Activated CD4-positive, alpha-beta T cell treated with anti-CD3 and anti-CD28 coated beads, Interleukin-2, amount 10 ng/mL, durations not matched to agents 24 days and 14 days (primary cell): ENCODE measurements at regions not wholly inside any gene's neighbourhood (a gene's known extent, or its start where the extent isn't known, plus 50 kb on each side); places are given as distances from the start of the nearest gene placed in this dataset.

ENCODE experiments used
- DNase-seq: peaks from one replicate; pipeline ENCODE4 v3.0.0; 2022
- H3K27ac Mint-ChIP-seq: one replicate; pipeline ENCODE4 v1.8.0; 2022; ENCODE audit warnings: mild to moderate bottlenecking, mixed read lengths
- H3K27me3 Mint-ChIP-seq: one replicate; pipeline ENCODE4 v1.8.0; 2022; ENCODE audit warnings: mixed read lengths
- H3K36me3 Mint-ChIP-seq: one replicate; pipeline ENCODE4 v1.8.0; 2022; ENCODE audit warnings: low read depth, mild to moderate bottlenecking, mixed read lengths
- H3K4me1 Mint-ChIP-seq: one replicate; pipeline ENCODE4 v1.8.0; 2021; ENCODE audit warnings: mixed read lengths
- H3K4me3 Mint-ChIP-seq: one replicate; pipeline ENCODE4 v1.8.0; 2022; ENCODE audit warnings: mild to moderate bottlenecking, moderate library complexity, mixed read lengths
- H3K9me3 Mint-ChIP-seq: one replicate; pipeline ENCODE4 v1.8.0; 2021; ENCODE audit warnings: mixed read lengths
- intact Hi-C: fragments of 100-400 bp; cut with micrococcal nuclease; formaldehyde crosslinking; loops from one replicate; pipeline ENCODE4 v1.15.1; 2023

DNA sequence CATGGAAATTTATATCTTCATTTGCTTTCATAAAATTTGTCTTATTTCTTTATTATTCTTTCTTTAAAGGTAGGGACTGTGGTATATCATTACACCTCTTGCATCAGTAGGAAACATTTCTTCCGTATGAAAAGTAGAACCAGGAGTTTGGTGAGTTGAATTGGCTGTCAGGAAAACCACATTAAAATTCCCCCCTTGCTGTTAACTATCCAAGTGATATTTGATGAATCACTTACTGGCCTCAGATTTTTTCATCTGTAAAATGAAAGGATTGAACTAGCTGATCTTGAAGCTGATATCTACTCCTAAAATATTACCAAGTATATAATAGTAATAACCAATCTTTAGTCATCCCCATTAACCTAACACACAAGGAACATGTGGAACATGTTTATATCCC, 460.9 kb downstream of the GJA1 start:
- no peaks in the 10 kb centered on the region for H3K36me3 Mint-ChIP-seq
- H3K9me3 Mint-ChIP-seq: no peaks in the 10 kb centered on the region
- no peak for DNase-seq
- no peak overlapping the region for H3K27ac Mint-ChIP-seq
- intact Hi-C loops: no loop called here
- no peaks in the 10 kb centered on the region for H3K4me1 Mint-ChIP-seq
- H3K27me3 Mint-ChIP-seq: no peaks in the 10 kb centered on the region
- H3K4me3 Mint-ChIP-seq: no peak overlapping the region

DNA sequence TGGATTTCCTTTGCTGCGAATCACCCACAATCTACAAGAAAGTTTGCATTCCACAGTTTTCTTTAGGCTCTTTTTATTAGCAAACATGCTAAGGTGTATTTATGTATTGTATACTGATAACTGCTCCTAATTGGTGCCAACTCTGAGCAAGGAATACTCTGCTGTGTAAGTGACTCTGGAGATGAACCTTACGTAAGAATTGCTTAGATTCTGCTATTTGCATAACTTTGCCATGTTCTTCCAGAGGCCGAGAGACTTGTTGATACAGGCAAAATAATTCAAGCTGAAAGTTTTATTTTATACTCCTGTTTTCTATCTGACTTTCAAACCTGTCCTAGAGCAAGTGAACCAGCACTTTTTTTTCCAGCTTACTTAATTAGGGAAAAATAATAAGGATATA, 461.3 kb downstream of the GJA1 start:
- no peak for DNase-seq
- Mint-ChIP-seq H3K4me1 (no peaks in the 10 kb centered on the region), H3K27me3 (no peaks in the 10 kb centered on the region), H3K36me3 (no peaks in the 10 kb centered on the region), H3K4me3 (no peak overlapping the region), H3K9me3 (no peaks in the 10 kb centered on the region), H3K27ac (no peak overlapping the region)
- intact Hi-C loops: no loop called here

DNA sequence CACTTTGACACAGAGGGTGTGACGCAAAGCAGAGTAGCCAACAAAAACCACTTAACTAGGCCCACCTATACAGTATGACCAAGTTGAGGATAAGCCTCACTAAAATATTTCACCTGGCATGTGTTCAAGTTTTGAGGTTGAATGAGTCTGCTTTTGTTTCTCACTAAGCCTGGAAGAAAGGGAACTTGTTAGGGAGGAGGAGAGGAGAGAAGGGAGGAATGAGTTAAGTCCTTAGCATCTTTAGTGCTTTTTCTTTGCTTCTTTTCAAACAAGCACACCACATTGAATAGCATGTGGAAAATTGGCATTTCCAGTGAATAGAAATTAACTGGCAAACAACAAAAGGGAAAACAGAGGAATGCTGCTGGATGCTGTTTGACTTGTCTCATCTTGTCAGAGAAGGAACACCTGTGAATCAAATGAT, 461.9 kb downstream of the GJA1 start:
- Mint-ChIP-seq H3K27me3 (no peaks in the 10 kb centered on the region), H3K9me3 (no peaks in the 10 kb centered on the region), H3K27ac (no peak overlapping the region), H3K4me1 (no peaks in the 10 kb centered on the region), H3K4me3 (no peak overlapping the region), H3K36me3 (no peaks in the 10 kb centered on the region)
- no peak for DNase-seq
- intact Hi-C loops: no loop called here

DNA sequence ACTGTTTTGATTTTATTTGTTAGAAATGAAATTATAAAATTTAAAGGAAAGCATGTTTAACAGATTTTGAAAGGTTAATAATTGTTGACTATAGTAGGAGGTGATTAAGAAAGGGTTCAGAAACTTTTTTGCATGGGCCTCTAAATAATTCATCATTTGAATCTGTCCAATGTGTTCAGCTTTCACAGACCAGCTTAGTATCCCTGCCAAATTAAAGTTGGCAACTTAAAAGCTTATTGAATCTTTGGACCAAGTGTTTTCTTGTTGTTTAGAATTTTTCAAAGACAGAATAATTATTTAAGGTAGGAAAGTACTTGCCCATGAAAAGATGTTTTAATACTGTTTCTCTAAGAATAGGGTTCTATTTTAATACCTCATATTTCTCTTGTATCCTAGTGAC, 466.0 kb downstream of the GJA1 start:
- Mint-ChIP-seq H3K9me3 (no peaks in the 10 kb centered on the region), H3K27me3 (no peaks in the 10 kb centered on the region), H3K4me3 (no peak overlapping the region), H3K4me1 (no peaks in the 10 kb centered on the region), H3K36me3 (no peaks in the 10 kb centered on the region), H3K27ac (no peak overlapping the region)
- DNase-seq: no peak
- intact Hi-C loops: no loop called here

DNA sequence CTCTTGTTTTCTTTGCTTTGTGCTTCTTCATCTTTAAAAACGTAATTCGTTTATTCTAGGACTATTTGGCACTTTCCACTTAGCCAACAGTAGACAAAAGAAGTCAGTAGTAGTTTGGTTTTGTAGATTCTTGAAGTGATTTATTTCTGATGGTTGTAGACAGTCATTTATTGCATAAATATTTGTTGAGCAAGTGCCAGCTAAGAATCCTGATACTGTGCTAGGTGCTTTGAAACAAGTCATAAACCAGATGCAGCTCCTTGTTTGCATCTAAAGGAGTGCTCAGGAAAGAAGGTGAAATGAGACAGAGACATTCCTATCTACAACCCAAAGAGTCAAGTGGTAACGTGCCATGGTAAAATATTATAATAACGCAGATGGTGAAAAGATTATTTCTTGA, 469.1 kb downstream of the GJA1 start:
- Mint-ChIP-seq H3K4me3 (no peak overlapping the region), H3K27ac (no peak overlapping the region), H3K9me3 (no peaks in the 10 kb centered on the region), H3K4me1 (no peaks in the 10 kb centered on the region), H3K36me3 (no peaks in the 10 kb centered on the region), H3K27me3 (no peaks in the 10 kb centered on the region)
- DNase-seq: no peak
- intact Hi-C loops: no loop called here

DNA sequence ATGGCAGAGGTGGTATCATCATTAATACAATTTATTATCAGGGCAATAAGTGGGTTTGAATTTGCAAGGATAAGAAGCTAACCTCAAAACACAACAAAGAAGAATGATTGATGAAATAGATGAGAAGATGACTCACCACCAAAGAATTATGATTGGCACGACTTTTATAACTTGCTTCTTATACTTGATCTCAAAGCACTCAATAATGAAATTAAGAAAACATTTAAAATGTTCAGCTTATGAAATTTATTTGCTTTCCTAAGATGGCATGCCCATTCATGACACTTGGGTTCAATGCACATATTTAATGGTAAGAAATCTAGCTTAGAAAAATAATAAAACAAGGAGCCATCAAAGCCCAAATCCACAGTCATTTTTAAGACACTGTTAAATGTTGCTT, 477.5 kb downstream of the GJA1 start:
- no peaks in the 10 kb centered on the region for H3K4me1 Mint-ChIP-seq
- DNase-seq: no peak
- H3K27me3 Mint-ChIP-seq: no peaks in the 10 kb centered on the region
- no peak overlapping the region for H3K27ac Mint-ChIP-seq
- intact Hi-C loops: no loop called here
- H3K9me3 Mint-ChIP-seq: no peaks in the 10 kb centered on the region
- H3K4me3 Mint-ChIP-seq: no peak overlapping the region
- H3K36me3 Mint-ChIP-seq: no peaks in the 10 kb centered on the region

DNA sequence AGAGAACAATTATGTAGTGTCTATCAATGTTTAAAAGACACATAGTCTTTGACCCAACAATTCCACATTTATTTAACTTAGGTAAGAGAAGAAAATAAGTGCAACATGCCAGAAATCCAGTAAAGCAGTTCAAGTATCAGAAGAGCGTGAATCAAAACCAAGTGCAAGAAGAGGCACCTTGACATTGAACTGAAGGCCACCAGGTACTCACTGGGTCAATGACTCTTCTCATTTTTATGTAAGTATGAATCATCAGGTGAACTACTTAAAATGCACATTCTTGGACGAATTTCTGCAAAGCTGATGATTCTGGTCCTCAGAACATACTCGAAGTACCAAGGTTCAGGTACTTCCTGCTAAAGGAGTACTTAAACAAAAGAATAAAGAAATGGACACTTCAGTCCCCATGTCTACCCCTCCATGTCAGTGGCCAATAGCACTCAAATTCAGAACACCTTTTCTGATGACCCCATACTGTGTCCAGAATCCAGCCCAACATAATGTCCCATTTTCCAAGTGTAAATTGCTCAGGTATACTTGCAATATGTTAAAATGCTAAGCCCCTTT, 481.9 kb downstream of the GJA1 start:
- H3K4me3 Mint-ChIP-seq: no peak overlapping the region
- H3K9me3 Mint-ChIP-seq: no peaks in the 10 kb centered on the region
- intact Hi-C loops: no loop called here
- H3K36me3 Mint-ChIP-seq: no peaks in the 10 kb centered on the region
- no peaks in the 10 kb centered on the region for H3K27me3 Mint-ChIP-seq
- no peaks in the 10 kb centered on the region for H3K4me1 Mint-ChIP-seq
- DNase-seq: no peak
- H3K27ac Mint-ChIP-seq: no peak overlapping the region

DNA sequence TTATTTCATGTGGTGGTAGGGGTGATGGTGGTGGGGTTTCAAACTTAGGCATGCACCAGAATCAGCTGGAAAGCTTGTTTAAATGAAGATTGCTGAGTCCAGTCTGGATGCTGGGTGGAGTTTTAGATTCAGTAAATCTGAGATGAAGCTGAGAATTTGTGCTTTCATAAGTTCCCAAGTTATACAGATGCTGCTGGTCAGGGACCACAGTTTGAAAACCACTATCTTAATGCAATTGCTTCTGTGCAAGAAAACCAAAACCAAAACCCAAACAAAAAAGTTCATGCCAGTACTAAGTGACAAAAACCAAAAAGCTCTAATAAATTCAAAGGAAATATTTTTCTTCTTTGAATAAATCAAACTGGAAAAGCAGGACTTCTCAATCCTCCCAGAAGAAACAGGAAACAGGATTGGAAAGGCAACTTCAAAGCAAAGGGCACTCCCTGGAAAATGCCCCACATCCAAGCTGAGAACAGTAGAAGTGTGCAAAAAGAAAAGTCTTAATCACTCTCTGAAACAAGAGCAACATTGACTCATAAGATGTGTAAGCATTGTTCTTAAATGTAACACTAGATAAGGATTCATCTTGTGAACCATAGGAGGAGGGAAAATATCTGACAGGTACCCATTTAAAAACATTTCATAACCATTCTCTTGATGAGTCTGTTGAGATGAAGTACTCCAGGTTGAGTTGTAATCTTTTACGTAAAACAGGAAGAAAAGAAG, 481.5 kb upstream of the HSF2 start:
- H3K36me3 Mint-ChIP-seq: no peaks in the 10 kb centered on the region
- intact Hi-C loops: no loop called here
- H3K9me3 Mint-ChIP-seq: no peaks in the 10 kb centered on the region
- DNase-seq: no peak
- no peak overlapping the region for H3K4me3 Mint-ChIP-seq
- no peaks in the 10 kb centered on the region for H3K27me3 Mint-ChIP-seq
- H3K4me1 Mint-ChIP-seq: no peaks in the 10 kb centered on the region
- H3K27ac Mint-ChIP-seq: no peak overlapping the region

DNA sequence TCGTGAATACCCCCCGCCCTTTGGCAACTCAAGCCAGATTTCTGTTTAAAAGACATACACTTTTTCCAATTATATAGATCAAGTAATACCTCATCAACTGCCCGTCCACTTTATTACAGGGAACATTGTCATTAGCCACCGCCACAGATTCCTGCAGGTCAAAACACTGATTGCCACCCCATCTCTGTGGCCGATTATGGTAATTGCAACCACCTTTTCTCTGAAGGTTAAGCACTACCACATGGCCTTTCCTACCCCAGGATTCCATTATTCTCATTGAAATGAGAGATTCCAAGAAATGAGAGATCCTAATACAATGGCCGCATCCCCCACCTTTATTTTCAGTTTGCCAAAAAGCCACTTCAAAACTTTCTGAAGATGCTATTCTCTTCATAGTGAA, 478.8 kb upstream of the HSF2 start:
- no peak for DNase-seq
- no peaks in the 10 kb centered on the region for H3K9me3 Mint-ChIP-seq
- H3K27ac Mint-ChIP-seq: no peak overlapping the region
- H3K4me3 Mint-ChIP-seq: no peak overlapping the region
- no peaks in the 10 kb centered on the region for H3K27me3 Mint-ChIP-seq
- H3K36me3 Mint-ChIP-seq: no peaks in the 10 kb centered on the region
- peaks cover 4% of the 10 kb centered on the region for H3K4me1 Mint-ChIP-seq
- intact Hi-C loops: no loop called here

DNA sequence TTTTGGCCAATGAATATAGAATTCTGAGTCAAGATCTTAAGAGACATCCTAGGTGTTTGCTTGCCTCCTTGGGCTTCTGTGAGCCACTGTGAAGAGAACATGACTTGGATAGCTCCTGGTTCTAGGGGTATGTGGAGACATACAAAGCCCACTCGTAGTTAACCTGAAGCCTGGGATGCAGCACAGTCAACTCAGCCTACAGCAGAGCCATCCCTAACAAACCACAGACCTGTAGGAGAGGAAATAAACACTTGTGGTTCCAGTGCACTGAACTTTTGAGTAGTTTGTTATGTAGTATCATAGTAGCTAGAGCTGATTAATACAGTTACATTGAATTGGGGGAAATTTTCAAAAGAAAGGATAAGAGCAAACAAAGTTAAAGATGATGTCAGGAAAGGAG, 474.4 kb upstream of the HSF2 start:
- Mint-ChIP-seq H3K9me3 (no peaks in the 10 kb centered on the region), H3K4me3 (no peak overlapping the region), H3K36me3 (no peaks in the 10 kb centered on the region), H3K27me3 (no peaks in the 10 kb centered on the region), H3K4me1 (peaks cover 4% of the 10 kb centered on the region), H3K27ac (no peak overlapping the region)
- intact Hi-C loops: no loop called here
- no peak for DNase-seq

DNA sequence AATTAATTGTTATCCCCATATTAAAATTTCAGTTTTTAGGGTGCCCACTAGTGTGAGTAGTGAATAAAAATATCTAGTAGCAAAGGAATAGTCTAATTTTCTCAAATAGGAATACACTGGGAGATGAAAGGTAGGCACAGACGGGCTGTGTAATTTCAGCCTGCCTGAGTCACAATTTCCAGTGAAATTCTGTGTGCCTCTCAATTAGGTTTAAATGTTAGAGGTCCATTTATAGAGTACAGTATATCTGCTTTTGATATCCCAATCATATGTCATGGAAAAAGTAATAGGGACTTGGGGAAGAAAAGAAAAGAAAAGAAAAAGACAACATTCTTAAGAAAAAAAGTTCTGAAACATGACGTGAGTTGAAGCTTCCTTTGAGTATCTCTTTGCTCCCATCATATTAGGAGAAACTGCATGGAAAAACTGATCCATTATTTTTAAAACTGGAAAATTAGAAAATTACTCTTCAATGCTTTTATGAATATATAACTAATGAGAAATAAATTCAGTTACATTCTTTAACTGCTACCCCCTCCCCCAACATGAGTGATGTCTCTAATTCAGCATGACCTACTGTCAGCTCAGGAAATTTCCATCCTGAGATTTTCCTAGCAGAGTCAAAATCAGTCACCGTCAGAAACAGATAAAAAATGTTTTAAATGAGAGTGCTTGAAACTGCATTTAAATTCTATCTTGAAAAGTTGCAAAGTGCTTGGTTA, 473.8 kb upstream of the HSF2 start:
- Mint-ChIP-seq H3K4me3 (no peak overlapping the region), H3K36me3 (no peaks in the 10 kb centered on the region), H3K9me3 (no peaks in the 10 kb centered on the region)

DNA sequence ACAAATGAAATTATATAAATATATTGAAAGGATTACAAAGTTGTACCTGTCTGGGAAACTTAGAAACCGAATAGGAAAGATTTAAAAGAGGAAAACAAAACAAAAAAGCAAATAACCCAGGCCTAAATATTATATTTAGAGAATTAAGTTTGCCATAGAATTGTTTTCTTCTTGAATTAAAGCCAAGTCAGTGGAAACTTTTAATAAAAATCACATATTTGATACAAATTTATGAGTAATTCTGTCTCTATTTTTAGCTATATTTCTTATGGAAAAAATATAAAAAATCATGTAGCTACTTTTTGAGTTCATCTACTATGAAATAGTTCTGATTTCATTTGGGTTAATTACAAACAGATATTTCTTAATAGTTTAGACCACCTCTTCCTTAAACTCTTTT, 470.2 kb upstream of the HSF2 start:
- Mint-ChIP-seq H3K4me3 (no peak overlapping the region), H3K4me1 (peaks cover 4% of the 10 kb centered on the region), H3K27me3 (peaks cover 2% of the 10 kb centered on the region), H3K9me3 (no peaks in the 10 kb centered on the region), H3K27ac (no peak overlapping the region), H3K36me3 (no peaks in the 10 kb centered on the region)
- DNase-seq: no peak
- intact Hi-C loops: no loop called here

More for the DNA sequence above, 473.8 kb upstream of the HSF2 start:
- Mint-ChIP-seq H3K27me3 (no peaks in the 10 kb centered on the region), H3K4me1 (peaks cover 4% of the 10 kb centered on the region), H3K27ac (no peak overlapping the region)
- DNase-seq: no peak
- intact Hi-C loops: no loop called here

DNA sequence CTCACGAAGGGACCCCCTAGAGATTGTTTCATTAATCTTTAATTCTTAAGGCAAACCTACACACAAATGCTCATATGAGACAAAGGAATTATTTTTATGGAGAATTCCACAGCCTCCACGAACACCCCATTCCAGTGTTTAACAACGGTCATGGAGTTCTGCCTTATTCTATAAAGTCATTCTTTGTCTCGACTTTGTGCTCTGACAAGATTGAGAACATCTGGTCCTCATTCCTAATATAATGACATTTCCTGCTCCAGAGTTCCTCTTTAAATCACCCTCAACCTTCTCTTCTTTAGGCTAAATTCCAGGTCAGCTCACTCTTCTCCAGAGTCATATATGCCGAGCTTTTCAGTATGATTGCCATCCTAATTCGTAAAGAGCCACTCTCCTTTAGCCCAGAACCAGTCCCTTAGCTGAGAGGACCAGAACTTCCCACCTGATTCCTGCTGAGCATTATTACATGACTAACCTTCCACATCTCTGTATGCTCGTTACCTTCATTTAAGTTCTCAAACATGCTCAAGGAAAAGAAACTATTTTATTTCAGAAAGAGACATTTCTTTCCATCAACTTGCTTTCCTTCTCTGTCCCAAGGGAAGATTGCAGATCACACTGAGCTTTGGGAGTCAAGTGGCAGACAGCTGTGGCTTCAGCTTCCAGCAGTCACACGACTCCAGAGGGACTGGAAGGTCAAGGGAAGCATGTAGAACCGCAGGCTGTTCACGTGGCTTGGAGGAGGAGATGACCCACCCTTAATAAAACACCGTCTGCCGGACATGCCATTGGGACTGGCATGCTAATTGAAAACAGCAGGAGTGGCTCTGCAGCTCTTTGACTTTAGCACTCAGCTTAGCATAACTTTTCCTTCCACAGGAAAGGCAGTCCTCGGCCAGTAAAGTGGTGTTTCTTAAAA, 467.1 kb upstream of the HSF2 start:
- Mint-ChIP-seq H3K4me1 (no peaks in the 10 kb centered on the region), H3K9me3 (no peaks in the 10 kb centered on the region), H3K36me3 (no peaks in the 10 kb centered on the region), H3K27ac (no peak overlapping the region), H3K4me3 (no peak overlapping the region), H3K27me3 (peaks cover 2% of the 10 kb centered on the region)
- intact Hi-C loops: no loop called here
- DNase-seq: no peak

DNA sequence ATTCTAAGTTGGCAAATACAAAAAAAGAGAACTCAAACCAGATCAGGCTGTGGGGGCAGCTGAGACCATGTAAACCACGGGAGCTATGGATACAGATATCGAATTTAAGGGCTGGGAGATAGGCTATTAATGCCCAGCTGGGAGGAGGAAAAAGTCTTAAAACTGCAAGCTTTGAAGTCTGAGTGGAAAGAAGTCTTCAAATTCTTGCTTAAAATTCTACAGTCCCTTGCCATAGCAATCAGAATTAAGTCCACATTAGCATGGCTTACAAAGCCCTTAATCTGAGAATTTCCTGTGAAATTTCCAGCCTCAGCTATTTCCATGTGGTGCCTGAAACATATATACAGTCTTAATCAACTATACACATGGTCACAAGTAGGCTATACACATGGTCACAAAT, 465.0 kb upstream of the HSF2 start:
- DNase-seq: no peak
- intact Hi-C loops: no loop called here
- no peaks in the 10 kb centered on the region for H3K9me3 Mint-ChIP-seq
- no peaks in the 10 kb centered on the region for H3K4me1 Mint-ChIP-seq
- H3K27ac Mint-ChIP-seq: no peak overlapping the region
- H3K36me3 Mint-ChIP-seq: no peaks in the 10 kb centered on the region
- peaks cover 2% of the 10 kb centered on the region for H3K27me3 Mint-ChIP-seq
- no peak overlapping the region for H3K4me3 Mint-ChIP-seq
